Caco-2 (cell line): ENCODE measurements at regions not wholly inside any gene's neighbourhood (a gene's known extent, or its start where the extent isn't known, plus 50 kb on each side); places are given as distances from the start of the nearest gene placed in this dataset.

Experiments
- BruUV-seq: library from RNA; stranded (reverse); fragments of 400-500 nt; replicated peaks from 2 replicates; lab custom pipeline; 2021; lab: Mats Ljungman, UMichigan
- CTCF ChIA-PET: fragments of 300-600 bp; sonication (Branson Sonifier 250); formaldehyde crosslinking; loops from one replicate; lab custom pipeline; 2022; ENCODE audit warnings: antibody characterized with exemption; lab: Charles Lee
- POLR2A ChIA-PET: fragments of 300-600 bp; sonication (Branson Sonifier 250); formaldehyde crosslinking; loops from one replicate; lab custom pipeline; 2022; ENCODE audit warnings: antibody characterized with exemption; lab: Charles Lee
- DNase-seq, 2 experiments: peaks; one replicate each; pipeline versions ENCODE4 v3.0.0 to v3.0.0-alpha.2; 2020 to 2022
- H3K27me3 ChIP-seq: replicated peaks from 2 replicates; pipeline ENCODE4 v1.6.0; 2011; ENCODE audit warnings: low read length; ENCODE audit not compliant: control insufficient read depth, insufficient read depth
- H3K36me3 ChIP-seq: 2 replicates; pipeline ENCODE4 v1.5.1; 2011; ENCODE audit warnings: low read length; ENCODE audit not compliant: control insufficient read depth, insufficient read depth
- H3K4me1 ChIP-seq: fragments of 250-450 bp; sonication (Bioruptor Pico); 2 replicates; pipeline ENCODE4 v1.5.1; 2020; ENCODE audit warnings: mild to moderate bottlenecking
- H3K4me3 ChIP-seq: 2 replicates; pipeline ENCODE4 v1.5.1; 2011; ENCODE audit warnings: low read depth, mild to moderate bottlenecking, control low read depth, low read length
- H3K9me3 ChIP-seq: fragments of 250-450 bp; sonication (Bioruptor Pico); 2 replicates; pipeline ENCODE4 v1.5.1; 2020; ENCODE audit warnings: mild to moderate bottlenecking, moderate library complexity
- H3K27ac Mint-ChIP-seq: one replicate; pipeline ENCODE4 v1.8.0; 2022; ENCODE audit warnings: mixed read lengths; ENCODE audit not compliant: unreplicated experiment
- H3K27me3 Mint-ChIP-seq: one replicate; pipeline ENCODE4 v1.8.0; 2022; ENCODE audit warnings: mixed read lengths; ENCODE audit not compliant: insufficient read depth, unreplicated experiment
- H3K36me3 Mint-ChIP-seq: one replicate; pipeline ENCODE4 v1.8.0; 2022; ENCODE audit warnings: mild to moderate bottlenecking, mixed read lengths; ENCODE audit not compliant: insufficient read depth, unreplicated experiment
- H3K4me1 Mint-ChIP-seq: one replicate; pipeline ENCODE4 v1.8.0; 2022; ENCODE audit warnings: low read depth, mixed read lengths; ENCODE audit not compliant: unreplicated experiment
- H3K4me3 Mint-ChIP-seq: one replicate; pipeline ENCODE4 v1.8.0; 2022; ENCODE audit warnings: mild to moderate bottlenecking, moderate library complexity, mixed read lengths; ENCODE audit not compliant: unreplicated experiment
- H3K9me3 Mint-ChIP-seq: one replicate; pipeline ENCODE4 v1.8.0; 2022; ENCODE audit warnings: mixed read lengths; ENCODE audit not compliant: unreplicated experiment
- intact Hi-C: fragments of 100-400 bp; cut with micrococcal nuclease; formaldehyde crosslinking; loops from one replicate; pipeline ENCODE4 v1.10.0; 2022; ENCODE audit not compliant: unreplicated experiment
- TF ChIP-seq, protein P1 (sequence below), 2 experiments: fragments of 200-600 bp in 1 of 2; IDR thresholded peaks; 1 replicate in 1 of 2; 2 replicates in 1 of 2; pipeline versions ENCODE4 v1.5.1 to v1.8.0; 2011 to 2022; ENCODE audit warnings: antibody characterized with exemption in 1 of 2, control low read depth in 1 of 2, inconsistent platforms in 1 of 2, low read depth in 1 of 2, low read length in 1 of 2, mild to moderate bottlenecking in 1 of 2, moderate library complexity in 1 of 2; ENCODE audit not compliant: insufficient read depth in 1 of 2, severe bottlenecking in 1 of 2, unreplicated experiment in 1 of 2

DNA sequence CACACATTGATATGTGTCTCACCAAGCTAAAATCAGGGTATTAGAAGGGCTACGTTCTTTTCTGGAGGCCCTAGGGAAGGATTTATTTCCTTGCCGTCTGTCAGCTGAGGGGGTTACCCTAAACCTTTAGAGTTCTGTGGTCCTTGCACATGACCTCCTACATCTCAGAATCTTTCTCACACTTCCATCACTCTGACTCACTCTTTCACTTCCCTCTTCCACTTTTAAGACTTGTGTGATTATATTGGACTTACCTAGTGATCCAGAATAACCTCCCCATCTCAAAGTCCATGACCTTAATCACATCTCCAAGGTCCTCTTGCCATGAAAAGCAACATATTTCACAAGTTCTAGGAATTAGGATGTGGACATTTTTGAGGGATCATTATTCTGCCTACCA is 53.6 kb upstream of the FUNDC1 start:
- no peaks in the 10 kb centered on the region for H3K36me3 Mint-ChIP-seq
- Histone ChIP-seq H3K4me3 (no peak overlapping the region), H3K9me3 (no peaks in the 10 kb centered on the region), H3K36me3 (no peaks in the 10 kb centered on the region), H3K4me1 (no peaks in the 10 kb centered on the region), H3K27me3 (no peaks in the 10 kb centered on the region)
- CTCF ChIA-PET: interaction anchor here (0.7 kb wide), 1 partner anchor 100 kb away, joined by 3 read pairs; no protein-coding TSS in a partner anchor
- H3K4me3 Mint-ChIP-seq: no peak overlapping the region
- TF ChIP-seq, protein P1, sequence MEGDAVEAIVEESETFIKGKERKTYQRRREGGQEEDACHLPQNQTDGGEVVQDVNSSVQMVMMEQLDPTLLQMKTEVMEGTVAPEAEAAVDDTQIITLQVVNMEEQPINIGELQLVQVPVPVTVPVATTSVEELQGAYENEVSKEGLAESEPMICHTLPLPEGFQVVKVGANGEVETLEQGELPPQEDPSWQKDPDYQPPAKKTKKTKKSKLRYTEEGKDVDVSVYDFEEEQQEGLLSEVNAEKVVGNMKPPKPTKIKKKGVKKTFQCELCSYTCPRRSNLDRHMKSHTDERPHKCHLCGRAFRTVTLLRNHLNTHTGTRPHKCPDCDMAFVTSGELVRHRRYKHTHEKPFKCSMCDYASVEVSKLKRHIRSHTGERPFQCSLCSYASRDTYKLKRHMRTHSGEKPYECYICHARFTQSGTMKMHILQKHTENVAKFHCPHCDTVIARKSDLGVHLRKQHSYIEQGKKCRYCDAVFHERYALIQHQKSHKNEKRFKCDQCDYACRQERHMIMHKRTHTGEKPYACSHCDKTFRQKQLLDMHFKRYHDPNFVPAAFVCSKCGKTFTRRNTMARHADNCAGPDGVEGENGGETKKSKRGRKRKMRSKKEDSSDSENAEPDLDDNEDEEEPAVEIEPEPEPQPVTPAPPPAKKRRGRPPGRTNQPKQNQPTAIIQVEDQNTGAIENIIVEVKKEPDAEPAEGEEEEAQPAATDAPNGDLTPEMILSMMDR (IDR thresholded peaks at IDR 0.05; ENCODE audit: insufficient read depth in 1 of 2, low read depth in 1 of 2, low read length in 1 of 2, severe bottlenecking in 1 of 2, unreplicated experiment in 1 of 2): no peak
- no peaks in the 10 kb centered on the region for H3K9me3 Mint-ChIP-seq
- BruUV-seq: no TSS peak
- no peak for DNase-seq
- no peaks in the 10 kb centered on the region for H3K27me3 Mint-ChIP-seq
- intact Hi-C loops: no loop called here
- H3K27ac Mint-ChIP-seq: no peak overlapping the region
- no peaks in the 10 kb centered on the region for H3K4me1 Mint-ChIP-seq
- POLR2A ChIA-PET: interaction anchor here (0.7 kb wide), 1 partner anchor 277 kb away, joined by 5 read pairs; the partner anchor contains the start of gene KDM6A
